NB4 (cell line): ENCODE measurements at regions not wholly inside any gene's neighbourhood (a gene's known extent, or its start where the extent isn't known, plus 50 kb on each side); places are given as distances from the start of the nearest gene placed in this dataset.

Experiments used
- DNase-seq: peaks from one replicate; pipeline ENCODE4 v3.0.0; 2010; ENCODE audit warnings: low read depth
- H3K4me3 ChIP-seq: one replicate; pipeline ENCODE4 v1.5.1; 2011; ENCODE audit warnings: mild to moderate bottlenecking, low read depth, low read length, moderate library complexity
- CTCF ChIP-seq: IDR thresholded peaks from one replicate; pipeline ENCODE4 v1.5.1; 2012; ENCODE audit warnings: low read depth, low read length
- MAX ChIP-seq: IDR thresholded peaks from 2 replicates; pipeline ENCODE4 v1.6.1; 2011; ENCODE audit warnings: low read depth, low read length
- MYC ChIP-seq: IDR thresholded peaks from 2 replicates; pipeline ENCODE4 v1.6.1; 2011; ENCODE audit warnings: low read depth, low read length
- POLR2A ChIP-seq: IDR thresholded peaks from 2 replicates; pipeline ENCODE4 v1.6.1; 2011; ENCODE audit warnings: mild to moderate bottlenecking; ENCODE audit not compliant: insufficient read length; ENCODE audit errors: extremely low read depth

DNA sequence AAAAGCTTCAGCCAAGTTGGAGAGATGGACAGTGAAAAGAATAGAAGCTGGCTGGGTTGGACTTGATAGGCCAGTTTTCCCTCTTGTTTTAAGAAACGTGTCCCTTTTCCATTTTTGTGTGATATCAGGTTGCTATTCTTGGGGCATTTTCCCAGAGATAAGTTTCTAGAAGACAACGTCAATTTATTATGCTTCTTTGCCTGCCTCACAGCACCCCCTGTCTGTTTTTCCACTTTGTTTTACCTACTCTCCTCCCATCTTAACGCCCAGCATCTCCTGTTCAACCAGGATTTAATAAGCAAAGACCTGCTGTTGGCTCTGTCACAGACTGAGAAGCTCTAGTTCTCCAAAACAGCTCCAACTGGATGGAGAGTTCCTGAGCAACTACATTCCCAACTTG is 317.8 kb upstream of the ZNF521 start:
- DNase-seq: no peak
- no peak overlapping the region for H3K4me3 ChIP-seq
- TF ChIP-seq MAX (no peak), MYC (no peak), POLR2A (no peak), CTCF (no peak)

GRCh38 chr18:25662272-25662671 is 310.3 kb upstream of the ZNF521 start:
- no peak overlapping the region for H3K4me3 ChIP-seq
- no peak for DNase-seq
- TF ChIP-seq MAX: no peak
- TF ChIP-seq MYC: no peak
- TF ChIP-seq CTCF: no peak
- no peak for TF ChIP-seq POLR2A

DNA sequence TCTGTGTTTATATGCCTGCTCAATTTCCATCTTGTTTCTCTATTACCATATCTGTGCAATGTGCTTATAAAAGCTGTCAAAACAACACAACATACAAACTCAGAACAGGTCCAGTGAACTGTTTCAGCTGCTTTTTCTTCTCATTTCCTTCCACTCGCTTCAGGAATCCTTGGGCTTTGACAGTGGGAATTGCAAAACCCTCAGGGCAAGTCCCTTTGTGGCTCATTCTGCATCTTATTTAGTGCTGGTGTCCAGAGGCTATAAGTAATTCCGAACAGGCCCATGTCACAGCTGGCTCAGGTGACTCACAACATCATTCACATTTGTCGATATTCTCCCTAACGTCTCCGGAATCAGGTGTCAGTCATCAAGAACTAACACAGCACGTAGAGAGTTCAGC is 309.9 kb upstream of the ZNF521 start:
- TF ChIP-seq POLR2A (no peak), MAX (no peak)

DNA sequence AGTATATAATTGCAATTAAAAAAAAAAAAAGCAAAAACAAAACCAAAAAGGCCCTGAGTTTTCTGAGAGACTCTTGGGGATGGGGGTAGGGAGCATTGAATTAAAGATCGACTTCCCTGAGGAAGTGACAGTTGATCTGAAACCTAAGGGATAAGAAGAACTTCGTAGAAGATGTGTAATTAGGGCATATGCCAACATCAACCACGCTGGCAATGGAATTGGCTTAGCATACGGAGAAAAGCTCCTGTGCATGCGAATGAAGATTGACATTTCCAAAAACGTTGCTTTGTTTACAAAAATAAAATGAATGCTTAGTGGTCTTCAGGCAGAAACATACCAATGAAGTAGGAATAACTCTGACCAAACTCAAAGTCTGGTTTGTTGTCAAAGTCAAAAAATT is 307.6 kb upstream of the ZNF521 start:
- no peak for DNase-seq
- TF ChIP-seq CTCF: no peak
- TF ChIP-seq MYC: no peak
- TF ChIP-seq POLR2A: no peak
- no peak for TF ChIP-seq MAX

More for the DNA sequence above, 309.9 kb upstream of the ZNF521 start:
- DNase-seq: no peak
- no peak overlapping the region for H3K4me3 ChIP-seq

GRCh38 chr18:25658476-25658875 is 306.5 kb upstream of the ZNF521 start:
- no peak overlapping the region for H3K4me3 ChIP-seq
- no peak for TF ChIP-seq MYC
- no peak for TF ChIP-seq POLR2A
- no peak for TF ChIP-seq MAX
- no peak for TF ChIP-seq CTCF
- DNase-seq: no peak

More for the DNA sequence above, 307.6 kb upstream of the ZNF521 start:
- H3K4me3 ChIP-seq: no peak overlapping the region

DNA sequence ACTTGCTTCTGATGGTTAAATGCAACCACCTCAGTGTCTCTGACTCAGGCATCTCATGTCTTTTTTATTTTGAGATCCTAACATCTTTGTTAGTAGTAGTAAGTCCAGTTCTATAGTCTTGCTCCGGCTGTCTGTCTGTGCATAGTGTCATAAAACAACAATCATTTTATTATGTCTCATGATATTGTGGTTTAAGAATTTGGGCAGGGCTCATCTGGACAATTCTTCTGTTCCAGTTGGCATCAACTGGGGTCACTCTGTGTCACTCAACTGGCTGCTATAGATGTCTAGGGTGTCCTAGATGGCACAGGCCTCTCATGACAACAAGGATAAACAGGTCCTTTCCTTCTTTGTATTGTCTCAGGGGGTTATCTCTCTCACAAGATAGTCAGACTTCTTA is 299.6 kb upstream of the ZNF521 start:
- DNase-seq: no peak
- no peak overlapping the region for H3K4me3 ChIP-seq
- TF ChIP-seq CTCF: no peak
